Retina (tissue), 1 donor: ENCODE measurements at regions not wholly inside any gene's neighbourhood (a gene's known extent, or its start where the extent isn't known, plus 50 kb on each side); places are given as distances from the start of the nearest gene placed in this dataset.
"Not testable (repeated sequence)": the region's sequence is repeated elsewhere in the genome, so short reads cannot be mapped to it uniquely, and the experiment has no call there.

Source experiments
- DNase-seq: peaks from one replicate; pipeline ENCODE4 v3.0.0-alpha.2; 2016

DNA sequence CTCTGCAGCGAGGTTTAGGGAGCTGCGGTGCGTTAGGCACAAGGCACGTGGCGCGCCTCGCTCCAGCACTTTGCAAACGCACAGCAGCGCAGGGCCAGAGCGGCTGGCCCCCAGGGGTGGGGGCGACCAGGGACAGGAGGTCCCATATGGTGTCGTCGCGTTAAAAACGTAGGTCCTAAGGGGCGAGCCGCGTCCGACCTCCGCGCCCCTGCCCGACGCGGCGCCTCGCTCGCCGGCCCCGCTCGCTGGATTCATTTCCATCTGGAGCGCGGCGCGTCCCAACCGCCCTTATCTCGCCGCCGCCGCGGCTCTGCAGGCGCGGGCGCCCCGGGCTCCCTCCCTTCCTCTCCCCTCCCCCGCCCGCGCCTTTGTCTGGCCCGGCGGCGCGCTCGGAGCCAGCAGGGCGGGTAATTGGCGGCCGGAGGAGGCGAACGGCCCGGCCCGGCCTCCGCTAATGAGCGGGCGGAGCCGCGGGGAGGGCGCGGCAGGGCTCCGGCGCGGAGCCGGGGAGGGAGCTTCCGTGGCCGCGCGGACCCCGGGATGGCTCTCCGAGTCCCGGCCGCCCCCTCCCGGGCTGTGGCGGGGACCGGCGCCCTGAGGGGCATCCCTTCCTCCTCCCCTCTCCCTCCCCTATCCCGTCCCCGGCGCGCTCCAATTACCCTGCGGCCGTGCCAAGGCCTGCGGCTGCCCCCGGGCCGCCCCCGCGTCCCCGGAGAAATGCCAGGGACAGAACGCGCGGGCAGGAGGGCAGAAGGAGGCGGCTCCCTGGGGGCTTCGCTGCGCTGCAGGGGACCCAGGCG is 409.0 kb downstream of the BCOR start:
- DNase-seq, result peak; percentile 90

DNA sequence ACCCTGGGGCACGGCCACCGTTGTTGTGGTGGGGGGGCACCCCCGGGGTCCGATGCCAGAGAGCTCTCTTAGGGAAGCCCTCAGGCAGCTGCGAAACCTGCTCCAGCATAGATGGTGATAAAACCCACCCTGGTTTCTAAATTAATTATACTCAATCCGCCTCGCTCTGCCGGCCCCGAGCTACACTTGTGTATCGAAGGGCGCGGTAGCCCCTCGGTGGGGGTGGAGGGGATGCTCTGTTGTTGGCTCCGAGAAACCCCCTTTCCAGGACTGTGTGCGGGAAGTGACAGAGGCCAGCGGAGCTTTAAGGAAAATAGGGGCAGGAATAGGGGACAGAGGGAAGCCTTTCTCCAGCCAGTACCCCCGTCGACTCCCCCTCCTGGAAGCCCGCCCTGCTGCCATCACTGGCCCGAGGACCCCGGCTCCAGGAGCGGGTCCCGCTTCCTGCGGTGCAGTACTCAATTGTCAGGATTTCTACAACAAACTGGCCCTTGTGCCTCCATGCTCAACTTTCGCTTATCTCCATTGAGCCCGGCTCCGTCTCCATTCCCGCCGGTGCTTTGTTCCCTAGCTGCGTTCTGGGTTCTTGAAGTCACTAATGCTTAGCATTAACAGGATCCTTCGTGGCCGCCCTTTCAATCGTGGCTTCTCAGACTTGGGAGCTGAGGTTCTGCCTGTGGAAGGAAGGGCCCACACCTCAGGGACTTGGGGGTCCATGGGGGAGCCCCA is 408.2 kb downstream of the BCOR start:
- DNase-seq, result no peak

- DNase-seq, result no peak
Observed at GRCh38 chrX:39690541-39691415, 407.0 kb downstream of the BCOR start.

GRCh38 chrX:39691724-39692123 is 406.0 kb downstream of the BCOR start:
- DNase-seq, result no peak

GRCh38 chrX:39692796-39693195 is 405.0 kb downstream of the BCOR start:
- DNase-seq, result no peak

- no peak for DNase-seq
Observed at GRCh38 chrX:39693298-39693697, 404.5 kb downstream of the BCOR start.

- DNase-seq, result not testable (repeated sequence)
Observed at GRCh38 chrX:39702636-39703035, 395.1 kb downstream of the BCOR start.

DNA sequence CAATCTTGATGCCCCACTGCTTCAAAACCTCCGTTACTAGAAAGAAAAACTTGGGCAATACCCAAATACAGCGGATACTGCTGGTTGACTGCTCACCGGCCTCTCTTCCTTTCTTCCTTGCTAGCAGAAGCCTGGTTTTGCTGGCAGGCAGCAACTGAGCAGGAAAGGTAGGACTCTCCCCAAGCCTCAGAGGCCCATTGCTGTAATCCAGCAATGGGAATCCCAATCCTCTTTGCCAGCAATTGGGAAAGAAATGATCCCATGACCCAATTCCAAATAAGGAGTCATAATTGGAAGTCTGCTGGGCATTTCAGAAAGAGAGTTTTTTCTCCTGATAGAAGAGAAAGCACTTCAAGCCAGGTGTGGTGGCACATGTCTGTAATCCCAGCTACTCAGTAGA is 394.5 kb downstream of the BCOR start:
- DNase-seq, result no peak

DNA sequence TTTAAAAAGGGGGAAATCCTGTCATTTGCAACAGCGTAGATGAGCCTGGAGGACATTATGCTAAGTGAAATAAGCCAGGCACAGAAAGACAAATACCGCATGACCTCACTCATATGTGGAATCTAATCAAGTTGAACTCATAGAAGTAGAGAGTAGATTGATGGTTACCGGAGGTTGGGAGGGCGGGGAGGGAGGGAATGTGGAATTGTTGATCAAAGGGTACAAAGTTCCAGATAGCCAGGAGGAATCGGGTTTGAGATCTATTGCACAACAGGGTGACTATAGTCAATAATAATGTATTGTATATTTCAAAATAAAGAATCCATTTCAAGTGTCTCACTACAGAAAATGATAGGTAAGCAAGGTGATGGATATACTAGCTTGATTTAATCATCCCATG is 393.2 kb downstream of the BCOR start:
- DNase-seq, result no peak

GRCh38 chrX:39705290-39705689 is 392.5 kb downstream of the BCOR start:
- no peak for DNase-seq

- no peak for DNase-seq
Observed at GRCh38 chrX:39709364-39709763, 388.4 kb downstream of the BCOR start.

DNA sequence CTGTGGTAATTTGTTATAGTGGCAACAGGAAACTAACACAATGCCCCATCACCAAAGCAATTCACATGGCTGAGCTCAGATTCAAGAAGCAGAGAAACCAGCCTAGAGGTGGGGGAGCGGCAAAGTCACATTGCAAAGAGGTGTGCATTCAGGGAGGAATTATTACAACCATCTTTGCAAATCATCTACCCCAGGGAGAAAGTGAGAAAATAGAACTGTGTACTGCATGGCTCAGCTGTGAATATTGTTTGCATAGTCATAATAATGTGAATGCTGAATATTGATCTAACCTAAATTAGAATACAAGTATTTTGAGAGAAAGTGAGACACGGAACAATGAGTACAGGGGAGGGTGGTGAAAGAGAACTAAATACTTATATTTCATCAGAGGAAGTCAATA is 387.9 kb downstream of the BCOR start:
- DNase-seq, result no peak

- DNase-seq, result no peak
Observed at GRCh38 chrX:39710776-39711175, 387.0 kb downstream of the BCOR start.

- DNase-seq, result no peak
Observed at GRCh38 chrX:39714471-39714870, 383.3 kb downstream of the BCOR start.

GRCh38 chrX:39716401-39716800 is 381.4 kb downstream of the BCOR start:
- DNase-seq, result peak; percentile 54

GRCh38 chrX:39716802-39717540 is 380.8 kb downstream of the BCOR start:
- DNase-seq, result no peak

DNA sequence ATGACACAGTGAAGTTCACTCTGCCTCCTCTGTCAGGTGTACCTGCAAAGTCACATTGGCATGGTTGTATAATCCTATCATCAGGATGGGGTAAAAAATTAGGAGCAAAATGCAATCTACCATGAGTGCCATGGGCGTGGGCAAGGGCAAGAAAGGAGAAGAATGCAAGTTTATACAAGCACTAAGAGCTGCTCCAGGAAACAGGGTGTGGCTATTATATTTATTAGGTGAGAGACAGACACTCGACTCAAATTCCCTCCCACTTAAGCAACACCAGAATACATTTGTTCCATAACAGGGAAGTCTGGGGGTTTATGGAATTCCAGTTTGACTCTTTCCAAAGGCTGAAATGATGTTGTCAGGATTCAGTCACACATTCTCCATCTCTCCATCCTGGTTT is 378.8 kb downstream of the BCOR start:
- no peak for DNase-seq

DNA sequence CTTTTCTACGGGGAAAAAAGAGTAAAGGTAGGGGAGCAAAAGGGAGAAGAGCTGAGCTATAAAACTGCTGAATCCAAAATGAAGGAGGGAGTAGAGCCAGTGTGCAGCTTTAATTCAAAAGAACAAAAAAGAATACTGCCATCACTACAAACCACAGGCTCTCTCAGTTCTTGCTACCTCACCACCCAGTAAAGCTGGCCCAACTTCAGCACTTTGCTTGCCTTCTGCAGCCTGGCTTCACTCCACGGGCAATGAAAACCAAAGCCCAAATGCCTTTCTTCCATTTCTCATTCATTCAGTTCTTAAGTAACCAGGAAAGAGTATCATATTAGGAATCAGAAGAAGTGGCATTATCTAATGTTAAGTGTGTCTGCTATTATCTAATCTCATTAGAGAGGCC is 376.8 kb downstream of the BCOR start:
- no peak for DNase-seq

GRCh38 chrX:39721566-39722279 is 376.0 kb downstream of the BCOR start:
- DNase-seq, result no peak

- DNase-seq, result no peak
Observed at GRCh38 chrX:39724544-39724943, 373.2 kb downstream of the BCOR start.

DNA sequence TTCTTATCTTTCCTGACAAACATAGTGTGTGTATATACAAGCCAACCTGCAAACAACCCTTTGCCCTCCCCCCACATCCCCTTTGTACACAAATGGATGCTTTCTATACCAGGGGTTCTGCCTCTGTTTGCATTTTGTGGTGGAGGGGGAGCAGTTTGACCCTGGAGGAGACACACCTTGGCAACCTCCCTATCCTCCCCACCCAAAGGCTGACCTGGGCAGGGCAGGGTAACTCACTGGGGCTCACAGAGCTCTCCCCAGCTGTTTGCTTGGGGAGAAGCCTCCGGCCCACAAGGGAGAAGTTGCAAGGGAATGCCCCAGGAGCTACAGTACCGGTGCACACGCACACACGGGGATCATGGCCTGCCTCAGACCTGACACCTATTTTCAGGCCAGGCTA is 372.6 kb downstream of the BCOR start:
- DNase-seq, result no peak
